ENCODE measurements at regions not wholly inside any gene's neighbourhood (a gene's known extent, or its start where the extent isn't known, plus 50 kb on each side); places are given as distances from the start of the nearest gene placed in this dataset.

GRCh38 chr16:7990626-7991260, 599.6 kb downstream of the TMEM114 start:
- no peak overlapping the region for H3K4me3 ChIP-seq (ENCODE audit: control insufficient read depth, low read depth, low read length)
- no peak for TF ChIP-seq CTCF (IDR thresholded peaks at IDR 0.05; ENCODE audit: control insufficient read depth, insufficient read depth, low read depth, low read length, missing control alignments)
- no peak for DNase-seq (ENCODE audit: low read depth)

GRCh38 chr16:7983676-7984075, 606.6 kb downstream of the TMEM114 start:
- no peak for TF ChIP-seq CTCF (IDR thresholded peaks at IDR 0.05; ENCODE audit: control insufficient read depth, insufficient read depth, low read depth, low read length, missing control alignments)
- DNase-seq (ENCODE audit: low read depth) = no peak
- H3K4me3 ChIP-seq (ENCODE audit: control insufficient read depth, low read depth, low read length) = no peak overlapping the region

GRCh38 chr16:7980133-7980483, 610.2 kb downstream of the TMEM114 start:
- TF ChIP-seq CTCF (IDR thresholded peaks at IDR 0.05; ENCODE audit: control insufficient read depth, insufficient read depth, low read depth, low read length, missing control alignments) = no peak
- DNase-seq (ENCODE audit: low read depth) = no peak
- no peak overlapping the region for H3K4me3 ChIP-seq (ENCODE audit: control insufficient read depth, low read depth, low read length)

- no peak for DNase-seq (ENCODE audit: low read depth)
- no peak overlapping the region for H3K4me3 ChIP-seq (ENCODE audit: control insufficient read depth, low read depth, low read length)
- TF ChIP-seq CTCF (IDR thresholded peaks at IDR 0.05; ENCODE audit: control insufficient read depth, insufficient read depth, low read depth, low read length, missing control alignments) = no peak
These were observed 610.7 kb downstream of the TMEM114 start for GRCh38 chr16:7979448-7980132.

- no peak for TF ChIP-seq CTCF (IDR thresholded peaks at IDR 0.05; ENCODE audit: control insufficient read depth, insufficient read depth, low read depth, low read length, missing control alignments)
- DNase-seq (ENCODE audit: low read depth) = no peak
- H3K4me3 ChIP-seq (ENCODE audit: control insufficient read depth, low read depth, low read length) = no peak overlapping the region
These were observed 613.7 kb downstream of the TMEM114 start for GRCh38 chr16:7976563-7976962.

- no peak overlapping the region for H3K4me3 ChIP-seq (ENCODE audit: control insufficient read depth, low read depth, low read length)
- DNase-seq (ENCODE audit: low read depth) = no peak
- no peak for TF ChIP-seq CTCF (IDR thresholded peaks at IDR 0.05; ENCODE audit: control insufficient read depth, insufficient read depth, low read depth, low read length, missing control alignments)
These were observed 614.2 kb downstream of the TMEM114 start for GRCh38 chr16:7976125-7976524.
